ENCODE measurements at regions not wholly inside any gene's neighbourhood (a gene's known extent, or its start where the extent isn't known, plus 50 kb on each side); places are given as distances from the start of the nearest gene placed in this dataset.

- TF ChIP-seq EZH2 (IDR thresholded peaks at IDR 0.05; ENCODE audit: insufficient read depth, poor library complexity, severe bottlenecking) (no peak), EZH2phosphoT487 (IDR thresholded peaks at IDR 0.05; ENCODE audit: insufficient read depth, low read depth) (no peak)
Observed at GRCh38 chr18:43482136-43482535, 204.8 kb upstream of the SYT4 start.
